NCI-H82 treated with DMSO at 0.1 percent for 48 hours (cell line): ENCODE measurements at regions not wholly inside any gene's neighbourhood (a gene's known extent, or its start where the extent isn't known, plus 50 kb on each side); places are given as distances from the start of the nearest gene placed in this dataset.
"Not testable (repeated sequence)": the region's sequence is repeated elsewhere in the genome, so short reads cannot be mapped to it uniquely, and the experiment has no call there.

ENCODE experiments used
- DNase-seq: peaks from one replicate; lab custom pipeline; 2025; ENCODE audit not compliant: unreplicated experiment; lab: John Stamatoyannopoulos, UW

GRCh38 chr3:176097027-176097426 is 1100.3 kb downstream of the TBL1XR1 start:
- no peak for DNase-seq

DNA sequence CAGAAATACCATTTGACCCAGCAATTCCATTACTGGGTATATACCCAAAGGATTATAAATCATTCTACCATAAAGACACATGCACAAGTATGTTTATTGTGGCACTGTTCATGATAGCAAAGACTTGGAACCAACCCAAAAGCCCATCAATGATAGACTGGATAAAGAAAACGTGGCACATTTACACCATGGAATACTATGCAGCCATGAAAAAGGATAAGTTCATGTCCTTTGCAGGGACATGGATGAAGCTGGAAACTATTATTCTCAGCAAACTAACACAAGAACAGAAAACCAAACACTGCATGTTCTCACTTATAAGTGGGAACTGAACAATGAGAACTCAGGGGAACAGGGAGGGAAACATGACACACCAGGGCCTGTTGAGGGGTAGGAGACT is 1103.4 kb downstream of the TBL1XR1 start:
- DNase-seq: not testable (repeated sequence)

DNA sequence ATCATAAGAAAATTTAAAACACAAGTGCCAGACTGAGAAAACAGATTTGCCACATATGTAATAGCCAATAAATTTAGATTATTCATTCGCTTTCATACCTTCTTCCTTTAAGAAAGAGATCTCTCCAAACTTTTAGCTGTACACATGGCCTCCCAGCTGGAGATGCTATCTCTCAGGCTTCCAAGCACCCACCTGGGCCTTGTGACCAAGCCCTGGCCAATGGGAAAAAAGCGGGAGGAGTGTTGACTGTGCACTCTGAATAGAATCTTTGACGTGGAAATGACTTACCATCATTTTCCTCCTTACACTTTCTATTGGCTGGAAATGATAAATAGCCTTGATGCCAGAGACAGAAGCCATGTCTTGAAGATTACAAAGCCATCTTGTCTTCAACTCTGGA is 1106.6 kb downstream of the TBL1XR1 start:
- no peak for DNase-seq

GRCh38 chr3:176088962-176089383 is 1108.3 kb downstream of the TBL1XR1 start:
- DNase-seq: no peak

GRCh38 chr3:176087066-176087697 is 1110.1 kb downstream of the TBL1XR1 start:
- no peak for DNase-seq

- DNase-seq: no peak
These were observed 1117.5 kb downstream of the TBL1XR1 start for GRCh38 chr3:176079785-176080184.

DNA sequence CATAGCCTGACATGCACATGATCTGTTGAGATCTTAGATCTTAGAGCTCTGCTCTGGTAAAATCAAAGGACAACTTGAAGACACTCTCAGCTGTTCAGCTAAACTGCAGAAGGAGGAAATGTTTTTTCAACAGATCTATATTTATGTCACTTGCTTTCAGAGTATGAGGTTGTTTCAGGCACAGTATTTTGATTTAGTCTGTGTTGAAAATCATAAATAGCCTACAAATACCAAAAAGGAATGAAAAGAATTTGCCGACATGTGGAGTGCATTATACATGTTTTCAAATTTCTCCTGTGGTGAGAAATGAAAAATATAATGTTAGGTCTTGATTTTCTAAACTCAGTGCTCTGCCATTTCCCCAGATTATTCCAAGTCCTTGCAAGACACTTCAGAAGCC is 1118.4 kb downstream of the TBL1XR1 start:
- no peak for DNase-seq

DNA sequence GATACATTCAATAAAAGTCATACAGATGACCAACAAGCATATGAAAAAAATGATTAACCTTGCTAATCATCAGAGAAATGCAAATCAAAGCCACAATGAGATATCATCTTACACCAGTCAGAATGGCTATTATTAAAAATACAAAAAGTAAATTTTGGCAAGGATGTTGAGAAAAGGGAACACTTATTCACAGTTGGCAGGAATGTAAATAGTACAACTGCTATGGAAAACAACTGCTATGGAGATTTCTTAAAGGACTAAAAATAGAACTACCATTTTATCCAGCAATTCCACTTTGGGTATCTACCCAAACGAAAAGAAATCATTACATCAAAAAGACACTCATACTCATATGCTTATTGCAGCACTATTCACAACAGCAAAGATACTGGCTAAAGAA is 1121.8 kb downstream of the TBL1XR1 start:
- DNase-seq: no peak

DNA sequence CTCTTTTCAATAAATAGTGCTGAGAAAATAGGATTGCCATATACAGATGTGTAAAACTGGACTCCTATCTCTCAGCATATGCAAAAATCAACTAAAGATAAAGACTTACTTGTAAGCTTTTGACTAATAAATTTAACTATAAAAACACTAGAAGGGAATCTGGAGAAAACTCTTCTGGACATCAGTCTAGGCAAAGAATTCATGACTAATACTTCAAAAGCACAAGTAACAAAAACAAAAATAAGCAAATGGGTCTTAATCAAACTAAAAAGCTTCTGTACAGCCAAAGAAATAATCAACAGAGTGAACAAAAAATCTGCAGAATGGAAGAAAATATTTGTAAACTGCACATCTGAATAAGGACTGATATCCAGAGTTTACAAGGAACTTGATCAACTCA is 1122.2 kb downstream of the TBL1XR1 start:
- no peak for DNase-seq

DNA sequence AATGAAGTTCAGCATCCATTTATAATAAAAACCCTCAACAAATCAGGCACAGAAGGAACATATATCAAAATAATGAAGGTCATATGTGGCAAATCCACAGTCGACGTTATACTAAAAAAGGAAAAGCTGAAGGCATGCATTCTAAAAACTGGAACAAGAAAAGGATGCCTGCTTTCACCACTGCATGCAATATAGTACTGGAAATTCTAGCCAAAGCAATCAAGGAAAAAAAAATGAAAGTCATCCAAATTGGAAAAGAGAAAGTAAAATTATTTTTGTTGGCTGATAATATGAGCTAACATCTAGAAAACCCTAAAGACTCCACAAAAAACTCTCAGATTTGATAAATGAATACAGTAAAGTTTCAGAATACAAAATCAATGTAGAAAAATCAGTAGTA is 1123.2 kb downstream of the TBL1XR1 start:
- DNase-seq: no peak

DNA sequence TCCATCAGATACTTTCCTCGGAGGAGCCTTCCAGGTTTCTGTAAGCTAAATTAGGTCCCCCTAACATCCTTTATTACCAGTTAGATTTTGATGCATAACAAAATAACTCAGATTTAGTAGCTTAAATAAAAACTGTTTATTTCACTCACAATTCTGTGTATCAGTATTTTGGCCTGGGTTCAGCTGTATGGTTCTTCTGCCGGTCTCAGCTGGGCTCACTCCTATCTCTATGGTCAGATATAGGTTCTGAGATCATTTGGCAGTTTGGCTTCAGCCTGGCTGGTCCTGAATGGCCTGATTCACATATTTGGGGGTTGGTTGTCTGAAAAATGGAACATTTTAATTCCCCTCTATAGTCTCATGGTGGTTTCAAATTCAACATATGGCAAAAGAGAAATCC is 1125.3 kb downstream of the TBL1XR1 start:
- no peak for DNase-seq

DNA sequence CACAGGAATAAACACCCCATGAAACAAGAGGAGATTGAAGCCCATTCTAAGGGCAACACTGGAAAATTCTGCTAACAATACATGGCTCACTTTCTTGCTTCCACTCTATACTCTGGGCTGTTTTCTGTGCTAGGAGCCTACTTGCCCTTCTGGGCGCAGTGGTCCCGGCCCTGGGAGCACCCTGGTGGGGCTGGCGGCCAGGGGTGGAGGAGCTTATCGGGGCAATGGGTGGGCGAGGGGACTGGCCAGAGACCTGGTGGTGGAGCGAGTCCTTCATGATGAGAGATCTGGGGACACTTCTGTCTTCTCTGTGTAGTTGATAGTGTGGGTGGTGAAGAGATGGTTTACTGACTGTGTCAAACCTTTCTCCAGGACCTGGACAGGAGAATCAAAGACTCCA is 1128.5 kb downstream of the TBL1XR1 start:
- DNase-seq: no peak

GRCh38 chr3:176058856-176059255 is 1138.4 kb downstream of the TBL1XR1 start:
- DNase-seq: no peak

GRCh38 chr3:176055836-176056235 is 1141.4 kb downstream of the TBL1XR1 start:
- no peak for DNase-seq

DNA sequence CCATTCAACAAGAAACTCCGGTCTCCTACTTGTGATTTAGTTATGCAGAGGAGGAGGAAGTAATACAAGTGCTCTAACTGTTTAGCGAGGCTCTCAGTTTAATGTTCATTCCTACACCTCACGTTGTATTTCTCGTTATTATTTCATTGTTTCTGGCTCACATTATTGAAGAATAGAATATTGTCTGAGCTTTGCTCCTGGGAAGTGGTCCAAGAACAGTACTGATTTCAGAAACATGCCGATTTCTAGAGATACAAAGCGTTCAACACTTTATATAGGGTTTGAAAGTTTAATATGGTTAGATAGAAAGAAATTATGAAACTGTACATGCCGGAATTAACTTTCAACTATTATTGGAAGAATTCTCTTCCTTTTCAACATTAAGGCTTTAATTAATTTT is 1145.5 kb downstream of the TBL1XR1 start:
- no peak for DNase-seq

DNA sequence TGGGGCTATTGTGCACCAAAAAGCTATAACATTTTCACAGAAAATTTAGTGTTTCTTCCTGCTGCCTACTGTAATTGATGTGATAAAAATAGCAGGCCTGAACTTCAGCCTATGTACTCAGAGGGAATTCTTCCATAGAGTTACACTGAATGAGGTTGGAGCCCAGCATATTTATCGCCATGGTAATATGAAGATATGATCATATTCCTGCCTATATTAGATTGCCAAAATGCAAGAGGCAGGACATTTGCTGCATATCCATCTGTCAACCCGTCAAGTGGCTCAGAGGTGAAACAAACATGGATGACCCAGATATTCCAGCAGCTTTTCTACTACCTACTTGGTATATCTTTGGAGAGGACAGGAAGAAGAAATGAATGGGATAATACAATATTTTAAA is 1150.6 kb downstream of the TBL1XR1 start:
- no peak for DNase-seq

GRCh38 chr3:176041812-176042211 is 1155.5 kb downstream of the TBL1XR1 start:
- no peak for DNase-seq

DNA sequence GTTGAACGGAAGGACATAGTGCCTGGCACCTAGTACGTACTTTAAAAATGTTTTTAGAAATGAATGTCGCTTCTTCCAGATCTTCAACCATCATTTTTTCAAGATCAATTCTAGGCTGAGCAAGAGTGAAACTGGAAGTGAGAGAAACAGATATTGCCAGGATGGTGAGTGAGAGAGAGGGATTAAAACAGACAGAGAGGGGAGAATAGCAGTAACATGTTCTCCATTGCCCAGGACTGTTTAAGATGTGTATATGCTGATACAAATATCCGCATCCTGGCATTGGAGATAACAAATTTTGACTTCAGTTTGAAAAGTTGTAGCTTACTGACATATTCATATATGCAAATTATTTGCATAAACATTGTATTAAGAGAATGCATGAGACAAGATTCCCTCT is 1156.1 kb downstream of the TBL1XR1 start:
- DNase-seq: no peak

- no peak for DNase-seq
These were observed 1159.6 kb downstream of the TBL1XR1 start for GRCh38 chr3:176037636-176038035.

- DNase-seq: no peak
These were observed 1165.2 kb downstream of the TBL1XR1 start for GRCh38 chr3:176032043-176032442.

DNA sequence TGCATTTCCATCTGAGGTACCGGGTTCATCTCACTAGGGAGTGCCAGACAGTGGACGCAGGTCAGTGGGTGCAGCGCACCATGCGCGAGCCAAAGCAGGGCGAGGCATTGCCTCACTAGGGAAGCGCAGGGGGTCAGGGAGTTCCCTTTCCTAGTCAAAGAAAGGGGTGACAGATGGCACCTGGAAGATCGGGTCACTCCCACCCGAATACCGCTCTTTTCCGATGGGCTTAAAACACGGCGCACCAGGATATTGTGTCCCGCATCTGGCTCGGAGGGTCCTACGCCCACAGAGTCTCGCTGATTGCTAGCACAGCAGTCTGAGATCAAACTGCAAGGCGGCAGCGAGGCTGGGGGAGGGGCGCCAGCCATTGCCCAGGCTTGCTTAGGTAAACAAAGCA is 1157.1 kb downstream of the NAALADL2 start:
- DNase-seq: not testable (repeated sequence)

- DNase-seq: not testable (repeated sequence)
These were observed 1156.1 kb downstream of the NAALADL2 start for GRCh38 chr3:176015228-176015627.

DNA sequence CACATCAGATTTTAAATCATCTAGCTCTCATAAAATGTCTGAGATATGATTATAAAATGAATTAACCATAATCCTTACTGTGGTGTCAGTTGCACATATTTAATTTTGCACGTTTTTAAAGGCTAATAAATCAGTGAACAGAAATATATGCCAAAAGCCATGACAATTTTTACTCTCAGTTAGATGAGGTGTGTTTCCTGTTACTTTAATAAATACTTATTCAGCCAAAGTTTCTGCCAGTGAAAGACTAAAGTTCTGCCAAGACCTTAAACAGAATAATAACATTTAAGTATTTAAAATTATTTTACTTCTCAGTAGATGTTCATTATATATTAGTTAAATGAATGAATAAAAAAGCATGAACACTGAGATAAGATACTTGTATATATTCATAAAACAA is 1150.1 kb downstream of the NAALADL2 start:
- DNase-seq: no peak
